Trophoblast cell (in vitro differentiated cells and primary cell): ENCODE measurements at regions not wholly inside any gene's neighbourhood (a gene's known extent, or its start where the extent isn't known, plus 50 kb on each side); places are given as distances from the start of the nearest gene placed in this dataset.

ENCODE experiments used
- DNase-seq, 2 donors: peaks; one replicate each; pipeline ENCODE4 v3.0.0-alpha.2; 2016
- H2AFZ ChIP-seq: 2 replicates; pipeline ENCODE4 v1.6.1; 2013; ENCODE audit warnings: low read length, moderate library complexity, mild to moderate bottlenecking; ENCODE audit not compliant: insufficient read depth, poor library complexity
- H2AK5ac ChIP-seq: 2 replicates; pipeline ENCODE4 v1.6.1; 2013; ENCODE audit warnings: mild to moderate bottlenecking, low read length
- H2BK120ac ChIP-seq: 2 replicates; pipeline ENCODE4 v1.6.1; 2013; ENCODE audit warnings: low read length, mild to moderate bottlenecking, moderate library complexity; ENCODE audit not compliant: insufficient read depth, poor library complexity
- H2BK12ac ChIP-seq: 2 replicates; pipeline ENCODE4 v1.6.1; 2013; ENCODE audit warnings: mild to moderate bottlenecking, low read length, moderate library complexity
- H2BK5ac ChIP-seq: 2 replicates; pipeline ENCODE4 v1.6.1; 2013; ENCODE audit warnings: low read length, low read depth, moderate library complexity, mild to moderate bottlenecking; ENCODE audit not compliant: poor library complexity
- H3K14ac ChIP-seq: 2 replicates; pipeline ENCODE4 v1.6.1; 2013; ENCODE audit warnings: mild to moderate bottlenecking, low read length
- H3K18ac ChIP-seq: 2 replicates; pipeline ENCODE4 v1.6.1; 2013; ENCODE audit warnings: mild to moderate bottlenecking, low read length
- H3K23ac ChIP-seq: 2 replicates; pipeline ENCODE4 v1.6.1; 2013; ENCODE audit warnings: low read length
- H3K27ac ChIP-seq: 2 replicates; pipeline ENCODE4 v1.5.1; 2013; ENCODE audit warnings: low read depth, mild to moderate bottlenecking, inconsistent platforms, low read length, moderate library complexity
- H3K27me3 ChIP-seq: 2 replicates; pipeline ENCODE4 v1.6.1; 2013; ENCODE audit warnings: inconsistent platforms, mild to moderate bottlenecking, low read length, moderate library complexity; ENCODE audit not compliant: insufficient read depth
- H3K36me3 ChIP-seq, 2 experiments: 1 replicate in 1 of 2; 2 replicates in 1 of 2; pipeline ENCODE4 v1.6.1; 2013; ENCODE audit warnings: low read length in 2 of 2, mild to moderate bottlenecking in 2 of 2, moderate library complexity in 1 of 2; ENCODE audit not compliant: insufficient read depth in 2 of 2, control insufficient read depth in 1 of 2
- H3K4ac ChIP-seq: 2 replicates; pipeline ENCODE4 v1.6.1; 2013; ENCODE audit warnings: low read depth, mild to moderate bottlenecking, low read length, moderate library complexity
- H3K4me1 ChIP-seq, 2 experiments: 1 replicate in 1 of 2; 2 replicates in 1 of 2; pipeline ENCODE4 v1.6.1; 2013; ENCODE audit warnings: low read length in 2 of 2, mild to moderate bottlenecking in 2 of 2, moderate library complexity in 1 of 2; ENCODE audit not compliant: insufficient read depth in 2 of 2, control insufficient read depth in 1 of 2
- H3K4me2 ChIP-seq: 2 replicates; pipeline ENCODE4 v1.6.1; 2013; ENCODE audit warnings: inconsistent platforms, mild to moderate bottlenecking, low read length, moderate library complexity
- H3K4me3 ChIP-seq: 2 replicates; pipeline ENCODE4 v1.5.1; 2013; ENCODE audit warnings: mild to moderate bottlenecking, low read depth, low read length, inconsistent platforms
- H3K79me1 ChIP-seq: one replicate; pipeline ENCODE4 v1.6.1; 2013; ENCODE audit warnings: low read length
- H3K79me2 ChIP-seq: 2 replicates; pipeline ENCODE4 v1.6.1; 2013; ENCODE audit warnings: low read length, mild to moderate bottlenecking; ENCODE audit not compliant: control insufficient read depth, insufficient read depth, poor library complexity
- H3K9ac ChIP-seq: 2 replicates; pipeline ENCODE4 v1.6.1; 2013; ENCODE audit warnings: mild to moderate bottlenecking, low read length
- H3K9me3 ChIP-seq: 2 replicates; pipeline ENCODE4 v1.6.1; 2013; ENCODE audit warnings: low read depth, mild to moderate bottlenecking, control low read depth, inconsistent platforms, low read length; ENCODE audit not compliant: insufficient read depth
- H4K12ac ChIP-seq: 2 replicates; pipeline ENCODE4 v1.6.1; 2013; ENCODE audit warnings: low read depth, mild to moderate bottlenecking, low read length, moderate library complexity
- H4K8ac ChIP-seq: 2 replicates; pipeline ENCODE4 v1.6.1; 2013; ENCODE audit warnings: low read depth, mild to moderate bottlenecking, low read length, moderate library complexity
- H4K91ac ChIP-seq: one replicate; pipeline ENCODE4 v1.6.1; 2013; ENCODE audit warnings: low read depth, mild to moderate bottlenecking, low read length, moderate library complexity
- WGBS: extraction: QIAGEN DNeasy Blood & Tissue Kit; methylation state at CpG from one replicate; pipeline ENCODE4 v1.1.7; 2013; ENCODE audit warnings: missing lambda C conversion rate; ENCODE audit not compliant: insufficient read length, insufficient coverage; ENCODE audit errors: extremely low coverage; 5-methylcytosine and 5-hydroxymethylcytosine counted together

DNA sequence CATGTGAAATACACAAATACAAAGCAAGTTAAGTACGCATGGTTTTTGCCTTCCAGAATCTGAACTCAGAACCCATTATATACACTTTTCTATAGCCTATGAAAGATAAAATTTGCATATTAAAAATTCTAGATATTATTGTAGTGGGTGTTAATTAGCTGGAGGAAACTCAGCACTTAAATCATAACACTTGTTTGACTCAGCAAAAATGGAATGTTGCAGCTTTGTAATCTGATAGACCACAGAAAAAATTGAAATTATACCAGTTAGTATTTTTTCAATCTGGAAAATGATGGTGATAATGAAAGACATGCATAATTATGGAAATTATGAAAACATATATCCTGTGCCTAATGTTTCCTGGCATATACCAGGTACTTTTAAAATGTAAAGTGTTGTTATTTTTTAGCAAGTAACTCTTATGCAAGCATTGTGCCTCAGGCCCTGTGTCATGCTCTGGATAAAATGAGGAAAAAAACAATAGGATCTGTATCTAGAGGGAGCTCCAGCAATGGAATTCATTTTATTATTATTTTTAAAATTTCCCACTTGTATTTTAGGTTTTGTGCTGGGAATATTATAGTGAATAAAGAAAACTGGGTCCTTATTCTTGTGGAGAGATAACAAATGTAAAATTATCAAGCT, 490.4 kb upstream of the SEMA3A start:
- no peak for DNase-seq
- H3K9ac ChIP-seq, result no peak overlapping the region
- no peak overlapping the region for H3K18ac ChIP-seq
- no peaks in the 10 kb centered on the region for H3K27me3 ChIP-seq
- no peak overlapping the region for H3K4ac ChIP-seq
- H2BK120ac ChIP-seq, result no peak overlapping the region
- no peak overlapping the region for H4K12ac ChIP-seq
- H4K91ac ChIP-seq, result no peak overlapping the region
- WGBS, result no CpG with 5 or more reads among the region's 1 CpG
- H2BK12ac ChIP-seq, result no peak overlapping the region
- no peaks in the 10 kb centered on the region for H3K79me1 ChIP-seq
- H4K8ac ChIP-seq, result no peak overlapping the region
- H3K9me3 ChIP-seq, result no peaks in the 10 kb centered on the region
- H2AK5ac ChIP-seq, result no peak overlapping the region
- H2AFZ ChIP-seq, result no peak overlapping the region
- H2BK5ac ChIP-seq, result no peak overlapping the region
- H3K36me3 ChIP-seq, result no peaks in the 10 kb centered on the region
- no peaks in the 10 kb centered on the region for H3K79me2 ChIP-seq
- H3K4me3 ChIP-seq, result no peak overlapping the region
- H3K4me1 ChIP-seq, result no peaks in the 10 kb centered on the region
- no peak overlapping the region for H3K23ac ChIP-seq
- H3K14ac ChIP-seq, result no peak overlapping the region
- no peak overlapping the region for H3K4me2 ChIP-seq
- H3K27ac ChIP-seq, result no peak overlapping the region

DNA sequence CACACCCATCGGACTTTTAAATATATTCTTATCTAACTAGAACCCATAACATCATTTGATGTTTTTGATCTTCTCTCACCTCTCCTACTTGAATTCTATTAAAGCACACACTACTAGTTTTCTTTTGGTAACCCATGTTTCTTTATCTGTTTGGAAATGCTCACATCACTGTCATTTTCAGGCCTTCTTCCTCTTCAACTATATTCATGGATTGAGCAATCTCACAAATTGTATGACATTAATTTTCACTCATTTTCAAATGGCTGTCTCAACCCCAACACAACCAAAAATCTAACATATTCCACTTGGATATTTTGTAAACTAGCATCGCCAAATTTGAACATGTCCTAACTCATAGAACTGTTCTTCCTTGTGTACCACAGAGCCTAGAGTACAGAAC, 488.0 kb upstream of the SEMA3A start:
- Histone ChIP-seq H3K23ac (no peak overlapping the region), H3K4me2 (no peak overlapping the region), H2BK120ac (no peak overlapping the region), H3K14ac (no peak overlapping the region), H3K36me3 (no peaks in the 10 kb centered on the region), H3K27ac (no peak overlapping the region), H3K4ac (no peak overlapping the region), H3K4me1 (no peaks in the 10 kb centered on the region), H2AK5ac (no peak overlapping the region), H3K79me2 (no peaks in the 10 kb centered on the region), H2BK5ac (no peak overlapping the region), H4K12ac (no peak overlapping the region), H2BK12ac (no peak overlapping the region), H3K9me3 (no peaks in the 10 kb centered on the region), H3K4me3 (no peak overlapping the region), H3K27me3 (no peaks in the 10 kb centered on the region), H3K79me1 (no peaks in the 10 kb centered on the region), H2AFZ (no peak overlapping the region), H4K91ac (no peak overlapping the region), H3K18ac (no peak overlapping the region), H4K8ac (no peak overlapping the region), H3K9ac (no peak overlapping the region)
- WGBS, result no CpG with 5 or more reads among the region's 2 CpGs
- no peak for DNase-seq

DNA sequence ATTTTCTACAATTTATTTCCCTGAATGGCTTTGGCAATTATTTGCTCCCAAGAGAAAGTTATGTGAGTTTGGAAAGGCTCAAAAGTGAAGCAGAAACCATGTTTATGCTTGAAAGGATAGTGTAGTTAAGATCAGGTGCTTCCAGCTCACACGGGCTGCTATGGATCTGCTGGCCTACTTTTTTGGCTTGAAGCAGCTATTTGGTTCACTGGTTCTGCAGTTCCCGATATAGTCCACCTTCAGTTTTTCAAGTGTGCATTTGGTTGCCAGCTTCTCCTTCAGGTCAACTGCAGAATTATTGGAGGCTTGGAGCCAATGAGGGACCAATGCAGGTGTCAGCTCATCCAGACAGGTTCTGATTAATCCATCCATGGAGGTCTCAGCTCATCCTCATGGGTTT, 484.3 kb upstream of the SEMA3A start:
- no peak overlapping the region for H4K12ac ChIP-seq
- H3K9ac ChIP-seq, result no peak overlapping the region
- no peaks in the 10 kb centered on the region for H3K36me3 ChIP-seq
- H2AK5ac ChIP-seq, result no peak overlapping the region
- H3K4me1 ChIP-seq, result no peaks in the 10 kb centered on the region
- no peaks in the 10 kb centered on the region for H3K79me2 ChIP-seq
- no peak overlapping the region for H2BK5ac ChIP-seq
- no peak overlapping the region for H3K4ac ChIP-seq
- no peak overlapping the region for H3K4me2 ChIP-seq
- no peak overlapping the region for H3K18ac ChIP-seq
- no CpG with 5 or more reads among the region's 2 CpGs for WGBS
- no peaks in the 10 kb centered on the region for H3K27me3 ChIP-seq
- H4K8ac ChIP-seq, result no peak overlapping the region
- no peak overlapping the region for H3K27ac ChIP-seq
- no peak overlapping the region for H2AFZ ChIP-seq
- no peak overlapping the region for H2BK120ac ChIP-seq
- H3K79me1 ChIP-seq, result no peaks in the 10 kb centered on the region
- H2BK12ac ChIP-seq, result peak overlapping the region; percentile 40
- DNase-seq, result no peak
- no peak overlapping the region for H3K4me3 ChIP-seq
- no peak overlapping the region for H3K14ac ChIP-seq
- no peak overlapping the region for H4K91ac ChIP-seq
- H3K9me3 ChIP-seq, result no peaks in the 10 kb centered on the region
- no peak overlapping the region for H3K23ac ChIP-seq

DNA sequence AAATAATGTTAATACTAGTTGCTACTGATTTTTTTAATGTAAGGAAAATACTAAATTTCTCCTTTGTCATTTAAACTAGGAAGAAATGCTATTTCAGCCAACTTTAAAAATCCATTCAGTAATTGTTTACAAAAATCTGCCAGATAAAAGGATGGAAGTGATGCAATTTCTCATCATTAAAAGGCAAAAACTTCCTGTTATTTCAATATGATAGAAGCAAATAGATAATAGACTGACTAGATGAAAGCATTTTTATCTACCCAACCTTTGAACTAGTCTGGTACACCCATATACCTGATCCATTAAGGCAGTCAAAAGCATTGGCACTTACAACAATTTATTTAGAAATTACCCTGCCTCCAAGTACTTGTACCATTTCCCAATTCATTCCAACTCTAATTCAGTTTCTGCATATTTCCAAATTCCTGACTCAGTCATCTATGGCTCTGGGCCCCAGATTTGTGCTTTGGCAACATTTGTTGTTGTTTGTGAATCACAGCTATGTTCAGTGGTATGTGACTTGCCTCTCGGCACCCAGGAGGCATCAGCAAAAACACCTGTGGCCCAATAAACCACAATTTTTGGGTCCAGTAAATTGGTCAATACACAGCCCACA, 482.6 kb upstream of the SEMA3A start:
- Histone ChIP-seq H2BK12ac (no peak overlapping the region), H3K79me1 (no peaks in the 10 kb centered on the region), H3K27me3 (no peaks in the 10 kb centered on the region), H3K23ac (no peak overlapping the region), H2AFZ (no peak overlapping the region), H3K79me2 (no peaks in the 10 kb centered on the region), H4K91ac (no peak overlapping the region), H4K12ac (no peak overlapping the region), H3K4ac (no peak overlapping the region), H3K9ac (no peak overlapping the region), H2BK5ac (no peak overlapping the region), H3K14ac (no peak overlapping the region), H3K18ac (no peak overlapping the region), H4K8ac (no peak overlapping the region), H3K9me3 (no peaks in the 10 kb centered on the region), H3K27ac (no peak overlapping the region), H3K36me3 (no peaks in the 10 kb centered on the region), H3K4me1 (no peaks in the 10 kb centered on the region), H2AK5ac (no peak overlapping the region), H3K4me3 (no peak overlapping the region), H3K4me2 (no peak overlapping the region), H2BK120ac (no peak overlapping the region)
- DNase-seq, result peak; percentile 39 to 60
- no CpG with 5 or more reads among the region's 1 CpG for WGBS
